ENCODE measurements at regions not wholly inside any gene's neighbourhood (a gene's known extent, or its start where the extent isn't known, plus 50 kb on each side); places are given as distances from the start of the nearest gene placed in this dataset.

GRCh38 chr18:39531659-39532058, 1966.1 kb upstream of the CELF4 start:
- H3K27ac ChIP-seq (ENCODE audit: low read depth, low read length): no peak overlapping the region
- H2BK120ac ChIP-seq (replicated peaks; ENCODE audit: low read depth, low read length): no peak overlapping the region
- no peaks in the 10 kb centered on the region for H3K79me2 ChIP-seq (ENCODE audit: control insufficient read depth in 1 of 2, insufficient read depth in 2 of 2, low read length in 2 of 2)
- H3K9ac ChIP-seq (replicated peaks in 1 of 4; ENCODE audit: extremely low read depth in 1 of 4, low read depth in 3 of 4, low read length in 3 of 4): no peak overlapping the region
- no peak overlapping the region for H3K14ac ChIP-seq (ENCODE audit: insufficient read length)
- H3K4me2 ChIP-seq (ENCODE audit: insufficient read depth in 1 of 2, low read depth in 2 of 2, low read length in 2 of 2): no peak overlapping the region
- no peaks in the 10 kb centered on the region for H3K23me2 ChIP-seq (ENCODE audit: low read depth, low read length)
- H4K20me1 ChIP-seq (replicated peaks in 1 of 2; ENCODE audit: control insufficient read depth in 1 of 2, insufficient read depth in 2 of 2, low read length in 2 of 2): no peaks in the 10 kb centered on the region
- no peak overlapping the region for H2BK5ac ChIP-seq (ENCODE audit: low read depth, low read length)
- no peak overlapping the region for H2AK5ac ChIP-seq (ENCODE audit: low read depth, low read length)
- no peak overlapping the region for H2BK20ac ChIP-seq (ENCODE audit: low read length)
- no peaks in the 10 kb centered on the region for H3K27me3 ChIP-seq (replicated peaks in 1 of 4; ENCODE audit: control insufficient read depth in 3 of 4, extremely low read depth in 1 of 4, insufficient read depth in 3 of 4, low read length in 3 of 4)
- no peak for TF ChIP-seq CTCF (IDR thresholded peaks at IDR 0.05; ENCODE audit: control extremely low read depth in 1 of 3, insufficient read depth in 1 of 3, low read depth in 1 of 3, low read length in 3 of 3)
- H3K36me3 ChIP-seq (ENCODE audit: control insufficient read depth in 2 of 4, insufficient read depth in 4 of 4, low read length in 3 of 4): no peaks in the 10 kb centered on the region
- H4K5ac ChIP-seq (ENCODE audit: insufficient read length, low read depth, low read length): no peak overlapping the region
- H3K4me1 ChIP-seq (replicated peaks in 1 of 4; ENCODE audit: control insufficient read depth in 3 of 4, insufficient read depth in 4 of 4, low read length in 3 of 4): no peaks in the 10 kb centered on the region
- WGBS, 2 experiments (ENCODE audit: extremely low coverage in 1 of 2, insufficient coverage in 1 of 2, insufficient read length in 1 of 2, insufficient replicate concordance in 2 of 2, low coverage in 1 of 2, low lambda C conversion rate in 2 of 2, missing lambda C conversion rate in 1 of 2): 86% methylated on average over 5 of the region's 5 CpGs; no CpG with 5 or more reads in 1 of the 2 experiments
- H2AFZ ChIP-seq (ENCODE audit: low read length): no peak overlapping the region
- H3K18ac ChIP-seq (ENCODE audit: extremely low read depth, low read length): no peak overlapping the region
- no peak overlapping the region for H4K8ac ChIP-seq (ENCODE audit: extremely low read depth, insufficient read depth, low read length)
- H3K4ac ChIP-seq (replicated peaks; ENCODE audit: insufficient read length, low read depth, low read length): no peak overlapping the region
- POLR2A ChIA-PET (ENCODE audit: partially characterized antibody): no interaction called here
- no peak for FAIRE-seq
- H3K56ac ChIP-seq (replicated peaks; ENCODE audit: insufficient read length, low read depth, low read length): no peak overlapping the region
- no peaks in the 10 kb centered on the region for H3K79me1 ChIP-seq (ENCODE audit: low read depth, low read length)
- no peak overlapping the region for H4K91ac ChIP-seq (replicated peaks; ENCODE audit: insufficient read length, low read length)
- CTCF ChIA-PET (ENCODE audit: partially characterized antibody): no interaction called here
- H2BK15ac ChIP-seq (ENCODE audit: low read length): no peak overlapping the region
- H3K9me3 ChIP-seq (ENCODE audit: insufficient read depth in 2 of 2, low read depth in 1 of 2, low read length in 1 of 2): no peaks in the 10 kb centered on the region
- DNase-seq (ENCODE audit: low read depth in 1 of 2, low spot score in 2 of 2): no peak
- H3K23ac ChIP-seq (ENCODE audit: insufficient read length): no peak overlapping the region
- no peak overlapping the region for H2BK12ac ChIP-seq (ENCODE audit: low read depth, low read length)
- H3K4me3 ChIP-seq (ENCODE audit: extremely low read depth in 1 of 4, insufficient read depth in 2 of 4, low read depth in 3 of 4, low read length in 4 of 4): no peak overlapping the region

Measured in H1 (cell line).